GM06990 (cell line): ENCODE measurements at regions not wholly inside any gene's neighbourhood (a gene's known extent, or its start where the extent isn't known, plus 50 kb on each side); places are given as distances from the start of the nearest gene placed in this dataset.

Source experiments
- DNase-seq: peaks from one replicate; pipeline ENCODE4 v3.0.0-alpha.2; 2011; ENCODE audit not compliant: insufficient read length; ENCODE audit errors: extremely low read depth
- H3K27me3 ChIP-seq: replicated peaks from 2 replicates; pipeline ENCODE4 v1.6.0; 2011; ENCODE audit warnings: low read length; ENCODE audit not compliant: control insufficient read depth, insufficient read depth
- H3K36me3 ChIP-seq: 2 replicates; pipeline ENCODE4 v1.5.1; 2011; ENCODE audit warnings: low read length; ENCODE audit not compliant: control insufficient read depth, insufficient read depth
- H3K4me3 ChIP-seq: replicated peaks from 2 replicates; pipeline ENCODE4 v1.5.1; 2011; ENCODE audit warnings: low read depth, mild to moderate bottlenecking, control low read depth, low read length
- TF ChIP-seq, protein P1 (sequence below): IDR thresholded peaks from 2 replicates; pipeline ENCODE4 v1.5.1; 2011; ENCODE audit warnings: low read length, control low read depth, mild to moderate bottlenecking, inconsistent platforms; ENCODE audit not compliant: insufficient read depth, poor library complexity, severe bottlenecking

GRCh38 chr2:61764035-61764800, 89.6 kb downstream of the FAM161A start:
- peak overlapping the region; percentile 86 for H3K4me3 ChIP-seq
- H3K27me3 ChIP-seq, result no peaks in the 10 kb centered on the region
- no peaks in the 10 kb centered on the region for H3K36me3 ChIP-seq
- TF ChIP-seq, protein P1, sequence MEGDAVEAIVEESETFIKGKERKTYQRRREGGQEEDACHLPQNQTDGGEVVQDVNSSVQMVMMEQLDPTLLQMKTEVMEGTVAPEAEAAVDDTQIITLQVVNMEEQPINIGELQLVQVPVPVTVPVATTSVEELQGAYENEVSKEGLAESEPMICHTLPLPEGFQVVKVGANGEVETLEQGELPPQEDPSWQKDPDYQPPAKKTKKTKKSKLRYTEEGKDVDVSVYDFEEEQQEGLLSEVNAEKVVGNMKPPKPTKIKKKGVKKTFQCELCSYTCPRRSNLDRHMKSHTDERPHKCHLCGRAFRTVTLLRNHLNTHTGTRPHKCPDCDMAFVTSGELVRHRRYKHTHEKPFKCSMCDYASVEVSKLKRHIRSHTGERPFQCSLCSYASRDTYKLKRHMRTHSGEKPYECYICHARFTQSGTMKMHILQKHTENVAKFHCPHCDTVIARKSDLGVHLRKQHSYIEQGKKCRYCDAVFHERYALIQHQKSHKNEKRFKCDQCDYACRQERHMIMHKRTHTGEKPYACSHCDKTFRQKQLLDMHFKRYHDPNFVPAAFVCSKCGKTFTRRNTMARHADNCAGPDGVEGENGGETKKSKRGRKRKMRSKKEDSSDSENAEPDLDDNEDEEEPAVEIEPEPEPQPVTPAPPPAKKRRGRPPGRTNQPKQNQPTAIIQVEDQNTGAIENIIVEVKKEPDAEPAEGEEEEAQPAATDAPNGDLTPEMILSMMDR, result no peak
- peak; percentile 100 for DNase-seq

GRCh38 chr2:61763605-61764034, 90.2 kb downstream of the FAM161A start:
- Histone ChIP-seq H3K27me3 (no peaks in the 10 kb centered on the region), H3K4me3 (peak overlapping the region; percentile 86), H3K36me3 (no peaks in the 10 kb centered on the region)
- no peak for DNase-seq
- TF ChIP-seq, protein P1, result peak; percentile 42

DNA sequence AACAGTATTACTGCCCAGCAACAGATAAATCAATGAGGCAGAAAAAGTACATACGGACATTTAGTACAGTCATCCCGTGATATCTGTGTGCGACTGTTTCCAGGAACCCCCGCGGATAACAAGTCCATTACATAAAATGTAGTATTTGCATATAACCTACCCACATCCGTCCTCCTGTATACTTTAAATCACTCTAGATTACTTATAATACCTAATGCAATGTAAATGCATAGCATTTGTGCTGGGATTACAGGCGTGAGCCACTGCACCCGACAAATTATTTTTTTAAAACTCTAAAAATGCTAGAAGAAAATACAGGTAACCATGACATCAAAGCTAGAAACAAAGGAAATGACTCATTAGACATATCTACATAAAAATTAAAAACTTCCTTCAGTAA, 91.6 kb downstream of the FAM161A start:
- peak; percentile 46 for DNase-seq
- no peaks in the 10 kb centered on the region for H3K36me3 ChIP-seq
- no peaks in the 10 kb centered on the region for H3K27me3 ChIP-seq
- H3K4me3 ChIP-seq, result no peak overlapping the region
- TF ChIP-seq, protein P1, result no peak

GRCh38 chr2:61759718-61760117, 94.1 kb downstream of the FAM161A start:
- TF ChIP-seq, protein P1, result no peak
- Histone ChIP-seq H3K4me3 (no peak overlapping the region), H3K36me3 (no peaks in the 10 kb centered on the region), H3K27me3 (no peaks in the 10 kb centered on the region)
- no peak for DNase-seq

DNA sequence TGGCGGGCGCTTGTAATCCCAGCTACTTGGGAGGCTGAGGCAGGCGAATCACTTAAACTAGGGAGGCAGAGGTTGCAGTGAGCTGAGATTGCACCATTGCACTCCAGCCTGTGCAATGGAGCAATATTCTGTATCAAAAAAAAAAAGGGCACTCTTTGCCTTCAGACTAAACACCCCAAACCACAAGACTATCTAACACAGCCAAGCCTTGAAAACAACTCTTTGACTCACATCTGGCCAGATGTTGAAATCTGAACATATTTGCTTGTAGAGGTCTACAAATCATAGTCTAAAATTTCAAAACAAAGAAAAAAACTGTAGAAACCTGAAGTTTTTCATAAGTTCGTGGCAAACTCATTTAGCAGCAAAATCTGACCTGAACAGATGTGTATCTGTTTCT, 94.9 kb downstream of the FAM161A start:
- TF ChIP-seq, protein P1, result no peak
- Histone ChIP-seq H3K36me3 (no peaks in the 10 kb centered on the region), H3K4me3 (no peak overlapping the region), H3K27me3 (no peaks in the 10 kb centered on the region)
- DNase-seq, result no peak
